ENCODE measurements at regions not wholly inside any gene's neighbourhood (a gene's known extent, or its start where the extent isn't known, plus 50 kb on each side); places are given as distances from the start of the nearest gene placed in this dataset.
"Not testable (repeated sequence)": the region's sequence is repeated elsewhere in the genome, so short reads cannot be mapped to it uniquely, and the experiment has no call there.

DNA sequence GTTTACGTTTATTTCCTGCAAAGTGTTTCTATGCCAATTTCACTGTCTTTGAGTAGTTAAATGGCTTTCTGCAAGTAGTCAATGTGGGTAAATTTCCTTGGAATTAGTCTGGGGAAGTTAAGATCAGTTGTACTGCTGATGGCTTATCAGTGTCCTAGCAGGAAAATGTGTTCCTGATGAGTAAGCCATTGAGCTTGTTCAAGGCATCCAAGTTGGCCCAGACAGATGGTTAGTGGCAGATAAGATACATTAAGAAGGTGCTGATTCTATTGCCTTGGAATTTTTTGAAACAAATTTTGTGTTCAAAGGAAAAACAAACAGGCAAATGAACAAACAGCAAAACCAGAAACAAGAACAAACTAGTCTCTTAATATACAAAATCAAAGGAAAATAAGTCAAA lies 258.4 kb downstream of the MAP2K6 start:
- Histone ChIP-seq H3K4me1 (ENCODE audit: insufficient read depth, low read length) (no peaks in the 10 kb centered on the region), H3K4me3 (ENCODE audit: low read length in 2 of 2) (no peak overlapping the region), H3K36me3 (ENCODE audit: insufficient read depth, low read length) (no peaks in the 10 kb centered on the region), H3K9me3 (ENCODE audit: control insufficient read depth in 1 of 2, low read length in 2 of 2) (no peaks in the 10 kb centered on the region), H3K27me3 (ENCODE audit: insufficient read depth, low read length) (no peaks in the 10 kb centered on the region), H3K27ac (ENCODE audit: low read depth, low read length) (no peak overlapping the region)
- H3K36me3 Mint-ChIP-seq: no peaks in the 10 kb centered on the region
- DNase-seq: no peak
- H3K27me3 Mint-ChIP-seq: no peaks in the 10 kb centered on the region
- ChIA-PET POLR2A (ENCODE audit: partially characterized antibody) (no interaction called here), CTCF (ENCODE audit: partially characterized antibody) (no interaction called here)
- intact Hi-C loops (cut with micrococcal nuclease): no loop called here
- H3K9me3 Mint-ChIP-seq: peaks cover 0 to 4% (median 0%) of the 10 kb centered on the region in 8 donors
- H3K4me3 Mint-ChIP-seq: no peak overlapping the region
- H3K4me1 Mint-ChIP-seq: no peaks in the 10 kb centered on the region
- H3K27ac Mint-ChIP-seq: no peak overlapping the region

DNA sequence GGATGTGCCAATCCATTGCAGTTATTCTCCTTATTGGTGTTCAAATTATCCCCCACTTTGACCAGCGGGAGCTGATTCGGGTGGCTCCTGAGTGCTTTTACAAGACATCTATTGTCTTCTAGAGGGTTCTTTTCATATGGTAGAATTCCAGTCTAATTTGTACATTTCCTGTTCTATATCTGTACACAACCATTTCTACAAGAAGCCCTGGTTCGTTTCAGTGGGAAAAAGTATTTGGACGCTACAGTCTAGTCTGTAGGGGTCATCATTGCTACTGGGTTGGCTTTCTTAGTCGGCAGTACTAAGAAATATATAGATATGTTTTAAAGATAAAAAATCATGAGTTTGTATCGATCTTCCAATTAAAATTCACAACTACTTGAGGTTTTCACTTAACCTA lies 262.6 kb downstream of the MAP2K6 start:
- no peaks in the 10 kb centered on the region for H3K36me3 Mint-ChIP-seq
- Histone ChIP-seq H3K9me3 (ENCODE audit: control insufficient read depth in 1 of 2, low read length in 2 of 2) (no peaks in the 10 kb centered on the region), H3K36me3 (ENCODE audit: insufficient read depth, low read length) (no peaks in the 10 kb centered on the region), H3K4me3 (ENCODE audit: low read length in 2 of 2) (no peak overlapping the region), H3K27ac (ENCODE audit: low read depth, low read length) (no peak overlapping the region), H3K4me1 (ENCODE audit: insufficient read depth, low read length) (no peaks in the 10 kb centered on the region), H3K27me3 (ENCODE audit: insufficient read depth, low read length) (no peaks in the 10 kb centered on the region)
- ChIA-PET CTCF (ENCODE audit: partially characterized antibody) (no interaction called here), POLR2A (ENCODE audit: partially characterized antibody) (no interaction called here)
- H3K27ac Mint-ChIP-seq: no peak overlapping the region
- no peaks in the 10 kb centered on the region for H3K4me1 Mint-ChIP-seq
- H3K27me3 Mint-ChIP-seq: no peaks in the 10 kb centered on the region
- peaks cover 0 to 4% (median 3%) of the 10 kb centered on the region in 8 donors for H3K9me3 Mint-ChIP-seq
- no peak for DNase-seq
- no peak overlapping the region for H3K4me3 Mint-ChIP-seq
- intact Hi-C loops (cut with micrococcal nuclease): no loop called here

DNA sequence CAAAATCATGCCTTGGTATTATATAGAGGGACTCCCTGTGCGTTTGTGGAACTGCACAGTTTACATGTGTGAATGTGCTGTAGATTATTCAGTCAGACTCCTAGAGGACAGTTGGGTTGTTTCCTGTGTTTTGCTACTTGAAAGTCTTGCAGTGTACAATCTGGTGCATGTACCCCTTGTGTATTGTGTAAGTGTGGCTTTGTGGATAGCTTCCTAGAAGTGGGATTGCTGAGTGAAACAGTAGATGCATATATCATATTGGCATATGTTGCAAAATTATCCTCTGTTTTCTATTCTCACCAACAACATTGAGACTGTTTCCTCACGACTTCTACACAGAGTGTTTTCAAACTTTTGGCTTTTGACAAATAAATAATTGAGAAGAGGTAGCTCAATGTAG lies 263.7 kb downstream of the MAP2K6 start:
- no peaks in the 10 kb centered on the region for H3K36me3 Mint-ChIP-seq
- no peak for DNase-seq
- intact Hi-C loops (cut with micrococcal nuclease): no loop called here
- Histone ChIP-seq H3K36me3 (ENCODE audit: insufficient read depth, low read length) (no peaks in the 10 kb centered on the region), H3K9me3 (ENCODE audit: control insufficient read depth in 1 of 2, low read length in 2 of 2) (no peaks in the 10 kb centered on the region), H3K27ac (ENCODE audit: low read depth, low read length) (no peak overlapping the region), H3K4me1 (ENCODE audit: insufficient read depth, low read length) (no peaks in the 10 kb centered on the region), H3K27me3 (ENCODE audit: insufficient read depth, low read length) (no peaks in the 10 kb centered on the region), H3K4me3 (ENCODE audit: low read length in 2 of 2) (no peak overlapping the region)
- H3K4me1 Mint-ChIP-seq: no peaks in the 10 kb centered on the region
- no peaks in the 10 kb centered on the region for H3K27me3 Mint-ChIP-seq
- no peak overlapping the region for H3K4me3 Mint-ChIP-seq
- ChIA-PET POLR2A (ENCODE audit: partially characterized antibody) (no interaction called here), CTCF (ENCODE audit: partially characterized antibody) (no interaction called here)
- peaks cover 0 to 4% (median 3%) of the 10 kb centered on the region in 8 donors for H3K9me3 Mint-ChIP-seq
- no peak overlapping the region for H3K27ac Mint-ChIP-seq

DNA sequence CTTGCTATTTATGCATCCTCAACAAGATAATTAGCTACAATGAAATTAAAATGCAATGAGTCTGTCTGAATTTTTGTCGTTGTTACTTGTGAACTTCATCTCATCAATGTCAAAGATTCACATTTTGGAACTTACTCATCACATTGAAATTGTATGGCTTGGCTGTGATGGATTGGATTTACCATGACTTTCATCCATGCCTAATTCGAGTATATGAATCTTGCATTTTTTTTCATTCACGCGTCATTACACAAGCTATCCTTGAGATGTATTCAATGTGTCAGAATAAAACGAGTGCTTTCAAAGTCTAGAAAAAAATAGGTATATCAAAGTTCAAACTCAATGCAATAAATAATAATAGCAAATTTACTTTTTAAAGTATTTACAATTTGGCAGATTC lies 265.3 kb downstream of the MAP2K6 start:
- H3K27ac ChIP-seq (ENCODE audit: low read depth, low read length): no peak overlapping the region
- ChIA-PET POLR2A (ENCODE audit: partially characterized antibody) (no interaction called here), CTCF (ENCODE audit: partially characterized antibody) (no interaction called here)
- Mint-ChIP-seq H3K36me3 (no peaks in the 10 kb centered on the region), H3K9me3 (peaks cover 0 to 4% (median 3%) of the 10 kb centered on the region in 8 donors), H3K4me3 (no peak overlapping the region), H3K27ac (no peak overlapping the region), H3K27me3 (no peaks in the 10 kb centered on the region), H3K4me1 (no peaks in the 10 kb centered on the region)
- intact Hi-C loops (cut with micrococcal nuclease): no loop called here
- H3K36me3 ChIP-seq (ENCODE audit: insufficient read depth, low read length): no peaks in the 10 kb centered on the region
- DNase-seq: no peak
- no peaks in the 10 kb centered on the region for H3K9me3 ChIP-seq (ENCODE audit: control insufficient read depth in 1 of 2, low read length in 2 of 2)
- H3K27me3 ChIP-seq (ENCODE audit: insufficient read depth, low read length): no peaks in the 10 kb centered on the region
- H3K4me1 ChIP-seq (ENCODE audit: insufficient read depth, low read length): no peaks in the 10 kb centered on the region
- H3K4me3 ChIP-seq (ENCODE audit: low read length in 2 of 2): no peak overlapping the region

DNA sequence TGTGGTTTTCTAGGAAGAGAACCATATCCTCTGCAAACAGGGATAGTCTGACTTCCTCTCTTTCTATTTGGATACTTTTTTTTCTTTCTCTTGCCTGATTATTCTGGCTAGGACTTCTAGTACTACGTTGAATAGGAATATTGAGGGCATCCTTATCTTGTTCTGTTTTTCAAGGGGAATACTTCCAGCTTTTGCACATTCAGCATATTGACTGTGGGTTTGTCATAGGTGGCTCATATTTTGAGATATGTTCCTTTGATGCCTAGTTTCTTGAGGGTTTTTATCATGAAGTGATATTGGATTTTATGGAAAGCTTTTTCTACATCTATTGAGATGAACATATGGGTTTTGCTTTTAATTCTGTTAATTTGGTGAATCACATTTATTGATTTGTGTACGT lies 269.8 kb downstream of the MAP2K6 start:
- no peak overlapping the region for H3K4me3 Mint-ChIP-seq

DNA sequence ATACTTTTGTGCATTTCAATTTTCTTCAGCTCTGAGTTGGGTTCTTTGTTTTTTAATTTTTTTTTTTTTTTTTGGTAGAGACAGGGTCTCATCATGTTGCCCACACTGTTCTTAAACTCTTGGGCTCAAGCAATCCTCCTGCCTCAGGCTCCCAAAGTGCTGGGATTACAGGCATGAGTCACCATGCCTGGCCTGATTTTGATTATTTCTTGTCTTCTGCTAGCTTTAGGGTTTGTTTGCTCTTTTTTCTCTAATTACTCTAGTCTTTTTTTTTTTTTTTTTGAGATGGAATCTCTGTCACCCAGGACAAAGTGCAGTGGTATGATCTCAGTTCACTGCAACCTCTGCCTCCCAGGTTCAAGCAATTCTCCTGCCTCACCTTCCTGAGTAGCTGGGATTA lies 270.7 kb downstream of the MAP2K6 start:
- H3K4me3 ChIP-seq (ENCODE audit: low read length in 2 of 2); H3K4me1 ChIP-seq (ENCODE audit: insufficient read depth, low read length); H3K4me3 Mint-ChIP-seq; CTCF ChIA-PET (ENCODE audit: partially characterized antibody); H3K27ac Mint-ChIP-seq; H3K27me3 ChIP-seq (ENCODE audit: insufficient read depth, low read length); H3K4me1 Mint-ChIP-seq; H3K9me3 ChIP-seq (ENCODE audit: control insufficient read depth in 1 of 2, low read length in 2 of 2); intact Hi-C loops (cut with micrococcal nuclease); H3K36me3 ChIP-seq (ENCODE audit: insufficient read depth, low read length); H3K36me3 Mint-ChIP-seq; POLR2A ChIA-PET (ENCODE audit: partially characterized antibody); DNase-seq; H3K27me3 Mint-ChIP-seq; H3K27ac ChIP-seq (ENCODE audit: low read depth, low read length): not testable (repeated sequence)
- peaks cover 0 to 23% (median 18%) of the 10 kb centered on the region in 8 donors for H3K9me3 Mint-ChIP-seq

More for the DNA sequence above, 269.8 kb downstream of the MAP2K6 start:
- no peak for DNase-seq
- H3K36me3 ChIP-seq (ENCODE audit: insufficient read depth, low read length): no peaks in the 10 kb centered on the region
- Mint-ChIP-seq H3K27ac (no peak overlapping the region), H3K9me3 (peaks cover 0 to 19% (median 14%) of the 10 kb centered on the region in 8 donors), H3K4me1 (no peaks in the 10 kb centered on the region), H3K36me3 (no peaks in the 10 kb centered on the region), H3K27me3 (peaks cover 0 to 5% of the 10 kb centered on the region in 2 donors)
- H3K4me1 ChIP-seq (ENCODE audit: insufficient read depth, low read length): no peaks in the 10 kb centered on the region
- no peaks in the 10 kb centered on the region for H3K27me3 ChIP-seq (ENCODE audit: insufficient read depth, low read length)
- POLR2A ChIA-PET (ENCODE audit: partially characterized antibody): no interaction called here
- H3K9me3 ChIP-seq (ENCODE audit: control insufficient read depth in 1 of 2, low read length in 2 of 2): no peaks in the 10 kb centered on the region
- CTCF ChIA-PET (ENCODE audit: partially characterized antibody): no interaction called here
- H3K4me3 ChIP-seq (ENCODE audit: low read length in 2 of 2): no peak overlapping the region
- intact Hi-C loops (cut with micrococcal nuclease): no loop called here
- H3K27ac ChIP-seq (ENCODE audit: low read depth, low read length): no peak overlapping the region

DNA sequence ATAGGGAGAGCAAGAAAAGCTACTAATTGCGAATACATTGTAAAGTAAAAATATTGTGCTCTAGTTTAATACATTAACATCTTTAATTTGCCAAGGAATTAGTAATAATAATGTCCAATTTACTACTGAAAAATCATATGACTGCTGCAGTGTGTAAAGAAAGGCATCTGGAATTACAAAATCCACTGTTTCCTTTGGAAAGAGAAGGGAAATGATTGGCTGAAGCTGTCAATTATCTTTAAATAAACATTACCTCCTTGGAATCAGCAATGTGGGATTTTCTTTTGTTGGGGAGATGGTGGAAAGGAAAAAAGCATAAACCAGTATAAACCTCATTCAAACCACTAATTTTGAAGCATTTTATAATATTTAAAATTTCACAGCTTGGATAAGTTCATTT lies 276.0 kb downstream of the MAP2K6 start:
- Histone ChIP-seq H3K9me3 (ENCODE audit: control insufficient read depth in 1 of 2, low read length in 2 of 2) (no peaks in the 10 kb centered on the region), H3K4me3 (ENCODE audit: low read length in 2 of 2) (no peak overlapping the region), H3K4me1 (ENCODE audit: insufficient read depth, low read length) (no peaks in the 10 kb centered on the region), H3K27me3 (ENCODE audit: insufficient read depth, low read length) (no peaks in the 10 kb centered on the region), H3K36me3 (ENCODE audit: insufficient read depth, low read length) (no peaks in the 10 kb centered on the region), H3K27ac (ENCODE audit: low read depth, low read length) (no peak overlapping the region)
- Mint-ChIP-seq H3K27me3 (peaks cover 0 to 5% of the 10 kb centered on the region in 2 donors), H3K4me1 (no peaks in the 10 kb centered on the region), H3K4me3 (no peak overlapping the region), H3K27ac (no peak overlapping the region), H3K9me3 (peaks cover 0 to 24% (median 15%) of the 10 kb centered on the region in 8 donors), H3K36me3 (no peaks in the 10 kb centered on the region)
- intact Hi-C loops (cut with micrococcal nuclease): no loop called here
- ChIA-PET CTCF (ENCODE audit: partially characterized antibody) (no interaction called here), POLR2A (ENCODE audit: partially characterized antibody) (no interaction called here)
- no peak for DNase-seq

DNA sequence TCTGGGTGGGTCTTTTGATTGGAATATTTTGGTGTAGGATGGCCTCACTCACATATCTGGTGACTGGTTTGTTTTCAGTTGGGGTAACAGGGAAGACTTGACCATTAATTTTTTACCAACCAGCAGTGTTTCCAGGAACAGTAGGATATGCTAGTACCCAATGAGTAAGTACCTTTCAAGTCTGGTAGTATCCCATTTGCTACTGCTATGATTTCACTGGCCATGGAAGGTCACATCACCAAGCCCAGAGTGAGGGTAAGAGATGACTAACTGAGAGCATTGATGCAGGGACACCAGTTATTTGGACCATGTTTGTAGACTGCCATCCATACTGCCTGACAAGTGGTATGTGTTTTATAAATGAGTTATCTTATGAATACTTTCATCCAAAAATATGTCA lies 277.7 kb downstream of the MAP2K6 start:
- no peaks in the 10 kb centered on the region for H3K9me3 ChIP-seq (ENCODE audit: control insufficient read depth in 1 of 2, low read length in 2 of 2)
- no peak overlapping the region for H3K4me3 ChIP-seq (ENCODE audit: low read length in 2 of 2)
- no peak overlapping the region for H3K27ac ChIP-seq (ENCODE audit: low read depth, low read length)
- H3K9me3 Mint-ChIP-seq: peaks cover 0 to 20% (median 12%) of the 10 kb centered on the region in 8 donors
- no peaks in the 10 kb centered on the region for H3K36me3 ChIP-seq (ENCODE audit: insufficient read depth, low read length)
- no peaks in the 10 kb centered on the region for H3K27me3 ChIP-seq (ENCODE audit: insufficient read depth, low read length)
- no peaks in the 10 kb centered on the region for H3K4me1 ChIP-seq (ENCODE audit: insufficient read depth, low read length)
- H3K27ac Mint-ChIP-seq: no peak overlapping the region
- DNase-seq: no peak
- ChIA-PET CTCF (ENCODE audit: partially characterized antibody) (no interaction called here), POLR2A (ENCODE audit: partially characterized antibody) (no interaction called here)
- H3K27me3 Mint-ChIP-seq: peaks cover 2 to 4% of the 10 kb centered on the region in 2 donors
- H3K4me3 Mint-ChIP-seq: no peak overlapping the region
- no peaks in the 10 kb centered on the region for H3K4me1 Mint-ChIP-seq
- H3K36me3 Mint-ChIP-seq: no peaks in the 10 kb centered on the region
- intact Hi-C loops (cut with micrococcal nuclease): no loop called here
